HUES48 (cell line): ENCODE measurements at regions not wholly inside any gene's neighbourhood (a gene's known extent, or its start where the extent isn't known, plus 50 kb on each side); places are given as distances from the start of the nearest gene placed in this dataset.
"Not testable (repeated sequence)": the region's sequence is repeated elsewhere in the genome, so short reads cannot be mapped to it uniquely, and the experiment has no call there.

Experiments used
- H3K27ac ChIP-seq: one replicate; pipeline ENCODE4 v1.7.0; 2013; ENCODE audit warnings: low read depth, low read length, inconsistent platforms
- H3K27me3 ChIP-seq: 2 replicates; pipeline ENCODE4 v1.6.1; 2013; ENCODE audit warnings: mild to moderate bottlenecking, low read length; ENCODE audit not compliant: control insufficient read depth, insufficient read depth
- H3K36me3 ChIP-seq: 2 replicates; pipeline ENCODE4 v1.6.1; 2013; ENCODE audit warnings: low read length; ENCODE audit not compliant: control insufficient read depth, insufficient read depth
- H3K4me1 ChIP-seq: 2 replicates; pipeline ENCODE4 v1.6.1; 2013; ENCODE audit warnings: mild to moderate bottlenecking, low read length; ENCODE audit not compliant: control insufficient read depth, insufficient read depth
- H3K4me3 ChIP-seq: 2 replicates; pipeline ENCODE4 v1.5.1; 2013; ENCODE audit warnings: mild to moderate bottlenecking, low read depth, low read length
- H3K9ac ChIP-seq: 2 replicates; pipeline ENCODE4 v1.6.1; 2013; ENCODE audit warnings: mild to moderate bottlenecking, low read depth, low read length, moderate library complexity
- H3K9me3 ChIP-seq: 2 replicates; pipeline ENCODE4 v1.6.1; 2013; ENCODE audit warnings: low read length; ENCODE audit not compliant: control insufficient read depth, insufficient read depth

- Histone ChIP-seq H3K4me1 (no peaks in the 10 kb centered on the region), H3K27ac (no peak overlapping the region), H3K36me3 (no peaks in the 10 kb centered on the region), H3K4me3 (no peak overlapping the region), H3K27me3 (no peaks in the 10 kb centered on the region), H3K9ac (no peak overlapping the region), H3K9me3 (no peaks in the 10 kb centered on the region)
Measured at GRCh38 chr2:163155925-163156324, 317.4 kb upstream of the KCNH7 start.

GRCh38 chr2:163155279-163155883 lies 316.8 kb upstream of the KCNH7 start:
- Histone ChIP-seq H3K36me3 (no peaks in the 10 kb centered on the region), H3K9me3 (no peaks in the 10 kb centered on the region), H3K9ac (no peak overlapping the region), H3K27me3 (no peaks in the 10 kb centered on the region), H3K27ac (no peak overlapping the region), H3K4me3 (no peak overlapping the region), H3K4me1 (no peaks in the 10 kb centered on the region)

GRCh38 chr2:163142618-163143017 lies 304.1 kb upstream of the KCNH7 start:
- no peaks in the 10 kb centered on the region for H3K4me1 ChIP-seq
- no peaks in the 10 kb centered on the region for H3K36me3 ChIP-seq
- no peaks in the 10 kb centered on the region for H3K27me3 ChIP-seq

GRCh38 chr2:163138947-163139346 lies 300.4 kb upstream of the KCNH7 start:
- Histone ChIP-seq H3K27ac (no peak overlapping the region), H3K27me3 (no peaks in the 10 kb centered on the region), H3K4me1 (no peaks in the 10 kb centered on the region), H3K36me3 (no peaks in the 10 kb centered on the region), H3K4me3 (no peak overlapping the region), H3K9me3 (no peaks in the 10 kb centered on the region), H3K9ac (no peak overlapping the region)

More at GRCh38 chr2:163142618-163143017, 304.1 kb upstream of the KCNH7 start:
- H3K9ac ChIP-seq, result no peak overlapping the region
- no peak overlapping the region for H3K4me3 ChIP-seq
- H3K9me3 ChIP-seq, result peaks cover 6% of the 10 kb centered on the region; the same call in 1 of the 2 replicates
- no peak overlapping the region for H3K27ac ChIP-seq

GRCh38 chr2:163135256-163135655 lies 296.7 kb upstream of the KCNH7 start:
- no peaks in the 10 kb centered on the region for H3K36me3 ChIP-seq
- H3K27me3 ChIP-seq, result no peaks in the 10 kb centered on the region
- H3K4me1 ChIP-seq, result no peaks in the 10 kb centered on the region
- no peak overlapping the region for H3K4me3 ChIP-seq
- no peak overlapping the region for H3K27ac ChIP-seq
- no peak overlapping the region for H3K9ac ChIP-seq
- H3K9me3 ChIP-seq, result no peaks in the 10 kb centered on the region

GRCh38 chr2:163133602-163134001 lies 295.0 kb upstream of the KCNH7 start:
- no peak overlapping the region for H3K9ac ChIP-seq
- H3K9me3 ChIP-seq, result no peaks in the 10 kb centered on the region
- H3K27me3 ChIP-seq, result no peaks in the 10 kb centered on the region
- no peak overlapping the region for H3K4me3 ChIP-seq
- no peaks in the 10 kb centered on the region for H3K36me3 ChIP-seq
- no peak overlapping the region for H3K27ac ChIP-seq
- no peaks in the 10 kb centered on the region for H3K4me1 ChIP-seq

- Histone ChIP-seq H3K4me3 (no peak overlapping the region), H3K27me3 (no peaks in the 10 kb centered on the region), H3K9me3 (no peaks in the 10 kb centered on the region), H3K27ac (no peak overlapping the region), H3K9ac (no peak overlapping the region), H3K4me1 (no peaks in the 10 kb centered on the region), H3K36me3 (no peaks in the 10 kb centered on the region)
Measured at GRCh38 chr2:163132850-163133249, 294.3 kb upstream of the KCNH7 start.

GRCh38 chr2:163132207-163132606 lies 293.6 kb upstream of the KCNH7 start:
- not testable (repeated sequence) for H3K36me3 ChIP-seq, H3K27ac ChIP-seq, H3K4me3 ChIP-seq, H3K27me3 ChIP-seq, H3K4me1 ChIP-seq, H3K9ac ChIP-seq, H3K9me3 ChIP-seq

GRCh38 chr2:163123526-163123925 lies 285.0 kb upstream of the KCNH7 start:
- no peaks in the 10 kb centered on the region for H3K27me3 ChIP-seq
- no peaks in the 10 kb centered on the region for H3K9me3 ChIP-seq
- no peak overlapping the region for H3K4me3 ChIP-seq
- no peaks in the 10 kb centered on the region for H3K4me1 ChIP-seq
- H3K9ac ChIP-seq, result no peak overlapping the region
- no peak overlapping the region for H3K27ac ChIP-seq
- no peaks in the 10 kb centered on the region for H3K36me3 ChIP-seq

GRCh38 chr2:163122257-163122656 lies 283.7 kb upstream of the KCNH7 start:
- no peaks in the 10 kb centered on the region for H3K27me3 ChIP-seq
- H3K27ac ChIP-seq, result no peak overlapping the region
- no peak overlapping the region for H3K4me3 ChIP-seq
- H3K9me3 ChIP-seq, result no peaks in the 10 kb centered on the region
- no peaks in the 10 kb centered on the region for H3K36me3 ChIP-seq
- no peak overlapping the region for H3K9ac ChIP-seq
- H3K4me1 ChIP-seq, result no peaks in the 10 kb centered on the region

- Histone ChIP-seq H3K27me3 (no peaks in the 10 kb centered on the region), H3K9ac (no peak overlapping the region), H3K27ac (no peak overlapping the region), H3K9me3 (no peaks in the 10 kb centered on the region), H3K4me3 (no peak overlapping the region), H3K36me3 (no peaks in the 10 kb centered on the region), H3K4me1 (no peaks in the 10 kb centered on the region)
Measured at GRCh38 chr2:163121483-163121882, 282.9 kb upstream of the KCNH7 start.

GRCh38 chr2:163119966-163120365 lies 281.4 kb upstream of the KCNH7 start:
- Histone ChIP-seq H3K9ac (no peak overlapping the region), H3K27ac (no peak overlapping the region), H3K36me3 (no peaks in the 10 kb centered on the region), H3K4me1 (no peaks in the 10 kb centered on the region), H3K27me3 (no peaks in the 10 kb centered on the region), H3K4me3 (no peak overlapping the region), H3K9me3 (no peaks in the 10 kb centered on the region)
